HEK293 (cell line): ENCODE measurements at regions not wholly inside any gene's neighbourhood (a gene's known extent, or its start where the extent isn't known, plus 50 kb on each side); places are given as distances from the start of the nearest gene placed in this dataset.

Experiments
- CTCF ChIA-PET: fragments of 350-600 bp; formaldehyde crosslinking; extraction: SDS; loops from one replicate; lab custom pipeline; 2021; ENCODE audit warnings: antibody characterized with exemption; lab: Yijun Ruan, JAX
- POLR2A ChIA-PET: fragments of 300-600 bp; formaldehyde crosslinking; extraction: SDS; loops from one replicate; lab custom pipeline; 2020; ENCODE audit warnings: antibody characterized with exemption, inconsistent platforms; lab: Yijun Ruan, JAX
- H3K27ac ChIP-seq: fragments of 200-500 bp; sonication (Bioruptor generic); 2 replicates; pipeline ENCODE4 v1.5.1; 2014; ENCODE audit warnings: low read depth, low read length, control low read depth, inconsistent platforms; ENCODE audit errors: extremely low read depth
- H3K36me3 ChIP-seq, 2 experiments: fragments of 200-500 bp in 1 of 2; sonication (Bioruptor generic) in 1 of 2; 1 replicate in 1 of 2; 2 replicates in 1 of 2; pipeline ENCODE4 v1.5.1; 2014 to 2017; ENCODE audit warnings: inconsistent platforms in 2 of 2, low read length in 2 of 2; ENCODE audit not compliant: control insufficient read depth in 2 of 2, insufficient read depth in 1 of 2
- H3K4me1 ChIP-seq: fragments of 200-500 bp; sonication (Bioruptor generic); 2 replicates; pipeline ENCODE4 v1.5.1; 2014; ENCODE audit warnings: mild to moderate bottlenecking, low read length, inconsistent platforms; ENCODE audit not compliant: control insufficient read depth, insufficient read depth
- H3K4me3 ChIP-seq: 2 replicates; pipeline ENCODE4 v1.5.1; 2011; ENCODE audit warnings: low read depth, mild to moderate bottlenecking, control low read depth, low read length, moderate library complexity
- H3K9me3 ChIP-seq: fragments of 200-500 bp; sonication (Bioruptor generic); 2 replicates; pipeline ENCODE4 v1.5.1; 2014; ENCODE audit warnings: low read depth, low read length, inconsistent platforms; ENCODE audit not compliant: control insufficient read depth, insufficient read depth
- GFI1B ChIP-seq: fragments of 450-650 bp; formaldehyde crosslinking; IDR thresholded peaks from 2 replicates; pipeline ENCODE4 v1.5.1; 2016; ENCODE audit warnings: missing biosample characterization, missing genetic modification characterization
- KLF16 ChIP-seq: fragments of 450-650 bp; formaldehyde crosslinking; IDR thresholded peaks from 2 replicates; pipeline ENCODE4 v1.5.1; 2017; ENCODE audit warnings: missing biosample characterization, missing genetic modification characterization
- SALL2 ChIP-seq: fragments of 450-650 bp; formaldehyde crosslinking; IDR thresholded peaks from 2 replicates; pipeline ENCODE4 v1.5.0; 2017; ENCODE audit warnings: missing biosample characterization, mild to moderate bottlenecking, missing genetic modification characterization, borderline replicate concordance
- YY2 ChIP-seq: fragments of 450-650 bp; formaldehyde crosslinking; IDR thresholded peaks from 2 replicates; pipeline ENCODE4 v1.5.1; 2016; ENCODE audit warnings: missing biosample characterization, missing genetic modification characterization
- ZBTB1 ChIP-seq: fragments of 450-650 bp; formaldehyde crosslinking; IDR thresholded peaks from 2 replicates; pipeline ENCODE4 v1.5.1; 2016; ENCODE audit warnings: missing biosample characterization, missing genetic modification characterization
- ZBTB17 ChIP-seq: fragments of 450-650 bp; formaldehyde crosslinking; IDR thresholded peaks from 2 replicates; pipeline ENCODE4 v1.5.1; 2016; ENCODE audit warnings: missing biosample characterization, missing genetic modification characterization
- ZFP41 ChIP-seq: fragments of 450-650 bp; formaldehyde crosslinking; IDR thresholded peaks from 2 replicates; pipeline ENCODE4 v1.5.1; 2016; ENCODE audit warnings: missing biosample characterization, missing genetic modification characterization, borderline replicate concordance
- ZFP69B ChIP-seq: fragments of 450-650 bp; formaldehyde crosslinking; IDR thresholded peaks from 2 replicates; pipeline ENCODE4 v1.5.1; 2016; ENCODE audit warnings: missing biosample characterization, missing genetic modification characterization
- ZNF26 ChIP-seq: fragments of 450-650 bp; formaldehyde crosslinking; IDR thresholded peaks from 2 replicates; pipeline ENCODE4 v1.5.1; 2016; ENCODE audit warnings: missing biosample characterization, missing genetic modification characterization
- ZNF335 ChIP-seq: fragments of 450-650 bp; formaldehyde crosslinking; conservative IDR thresholded peaks from 2 replicates; pipeline ENCODE4 v1.5.1; 2016; ENCODE audit warnings: missing biosample characterization, missing genetic modification characterization
- ZNF391 ChIP-seq: fragments of 450-650 bp; formaldehyde crosslinking; IDR thresholded peaks from 2 replicates; pipeline ENCODE4 v1.5.1; 2016; ENCODE audit warnings: low read depth, missing biosample characterization, missing genetic modification characterization, borderline replicate concordance
- ZNF473 ChIP-seq: fragments of 450-650 bp; formaldehyde crosslinking; IDR thresholded peaks from 2 replicates; pipeline ENCODE4 v1.5.1; 2017; ENCODE audit warnings: missing biosample characterization, missing genetic modification characterization
- ZNF544 ChIP-seq: fragments of 450-650 bp; formaldehyde crosslinking; IDR thresholded peaks from 2 replicates; pipeline ENCODE4 v1.5.0; 2017; ENCODE audit warnings: missing biosample characterization, missing genetic modification characterization
- ZNF571 ChIP-seq: fragments of 450-650 bp; formaldehyde crosslinking; IDR thresholded peaks from 2 replicates; pipeline ENCODE4 v1.5.0; 2017; ENCODE audit warnings: missing biosample characterization, missing genetic modification characterization
- ZNF626 ChIP-seq: fragments of 450-650 bp; sonication (Bioruptor Pico); formaldehyde crosslinking; IDR thresholded peaks from 2 replicates; pipeline ENCODE4 v1.5.1; 2018; ENCODE audit warnings: missing biosample characterization, missing genetic modification characterization, inconsistent platforms
- ZNF677 ChIP-seq: fragments of 450-650 bp; IDR thresholded peaks from 2 replicates; pipeline ENCODE4 v1.5.0; 2018; ENCODE audit warnings: missing biosample characterization, mild to moderate bottlenecking, missing genetic modification characterization, moderate library complexity
- ZNF785 ChIP-seq: fragments of 450-650 bp; formaldehyde crosslinking; IDR thresholded peaks from 2 replicates; pipeline ENCODE4 v1.5.1; 2016; ENCODE audit warnings: missing biosample characterization, missing genetic modification characterization
- TF ChIP-seq, protein P1 (sequence below): fragments of 450-650 bp; formaldehyde crosslinking; IDR thresholded peaks from 2 replicates; pipeline ENCODE4; 2016; ENCODE audit warnings: missing biosample characterization, missing genetic modification characterization
- TF ChIP-seq, protein P2 (sequence below): fragments of 450-650 bp; formaldehyde crosslinking; optimal IDR thresholded peaks from 2 replicates; pipeline ENCODE3; 2016; ENCODE audit warnings: missing biosample characterization, mild to moderate bottlenecking, missing genetic modification characterization
- TF ChIP-seq, protein P3 (sequence below): fragments of 450-650 bp; formaldehyde crosslinking; IDR thresholded peaks from 2 replicates; pipeline ENCODE4 v1.5.1; 2016; ENCODE audit warnings: missing biosample characterization, missing genetic modification characterization
- TF ChIP-seq, protein P4 (sequence below): sonication (generic); formaldehyde crosslinking; IDR thresholded peaks from 2 replicates; pipeline ENCODE4 v1.8.1; 2022; ENCODE audit warnings: mild to moderate bottlenecking, moderate library complexity, missing genetic modification reagents

- TF ChIP-seq ZNF571 (tag by site-specific recombination) (no peak), ZNF26 (tag by site-specific recombination) (no peak), ZNF785 (tag by site-specific recombination) (no peak), ZFP41 (tag by site-specific recombination) (no peak)
- TF ChIP-seq, protein P1, sequence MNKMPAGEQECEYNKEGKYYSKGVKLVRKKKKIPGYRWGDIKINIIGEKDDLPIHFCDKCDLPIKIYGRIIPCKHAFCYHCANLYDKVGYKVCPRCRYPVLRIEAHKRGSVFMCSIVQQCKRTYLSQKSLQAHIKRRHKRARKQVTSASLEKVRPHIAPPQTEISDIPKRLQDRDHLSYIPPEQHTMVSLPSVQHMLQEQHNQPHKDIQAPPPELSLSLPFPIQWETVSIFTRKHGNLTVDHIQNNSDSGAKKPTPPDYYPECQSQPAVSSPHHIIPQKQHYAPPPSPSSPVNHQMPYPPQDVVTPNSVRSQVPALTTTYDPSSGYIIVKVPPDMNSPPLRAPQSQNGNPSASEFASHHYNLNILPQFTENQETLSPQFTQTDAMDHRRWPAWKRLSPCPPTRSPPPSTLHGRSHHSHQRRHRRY (tag by site-specific recombination), result no peak
- H3K4me3 ChIP-seq, result no peak overlapping the region
- H3K4me1 ChIP-seq, result no peaks in the 10 kb centered on the region
- ChIA-PET CTCF (no interaction called here), POLR2A (no interaction called here)
- H3K36me3 ChIP-seq, result no peaks in the 10 kb centered on the region
- H3K9me3 ChIP-seq, result no peaks in the 10 kb centered on the region
- no peak overlapping the region for H3K27ac ChIP-seq
Measured at GRCh38 chr15:20341901-20342600, 199.5 kb downstream of the GOLGA6L6 start.

DNA sequence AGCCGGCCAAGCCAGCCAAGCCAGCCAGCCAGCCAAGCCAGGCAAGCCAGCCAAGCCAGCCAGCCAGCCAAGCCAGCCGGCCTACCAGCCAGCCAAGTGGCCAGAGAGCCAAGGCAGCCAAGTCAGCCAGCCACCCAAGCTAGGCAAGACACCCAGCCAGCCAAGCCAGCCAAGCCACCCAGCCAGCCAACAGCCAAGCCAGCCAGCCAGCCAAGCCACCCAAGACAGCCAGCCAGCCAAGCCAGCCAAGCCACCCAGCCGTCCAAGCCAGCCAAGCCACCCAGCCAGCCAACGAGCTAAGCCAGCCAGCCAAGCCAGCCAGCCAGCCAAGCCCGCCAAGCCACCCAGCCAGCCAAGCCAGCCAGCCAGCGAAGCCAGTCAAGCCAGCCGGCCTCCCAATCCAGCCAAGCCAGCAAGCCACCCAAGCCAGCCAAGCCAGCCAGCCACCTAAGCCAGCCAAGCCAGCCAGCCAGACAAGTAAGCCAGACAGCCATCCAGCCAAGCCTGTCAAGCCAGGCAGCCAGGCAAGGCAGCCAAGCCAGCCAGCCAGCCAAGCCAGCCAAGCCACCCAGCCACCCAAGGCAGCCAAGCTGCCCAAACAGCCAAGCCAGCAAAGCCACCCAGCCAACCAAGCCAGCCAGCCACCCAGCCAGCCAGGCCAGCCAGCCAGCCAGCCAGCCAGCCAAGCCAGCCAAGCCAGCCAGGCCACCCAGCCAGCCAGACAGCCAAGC lies 200.5 kb downstream of the GOLGA6L6 start:
- POLR2A ChIA-PET, result no interaction called here
- no peaks in the 10 kb centered on the region for H3K9me3 ChIP-seq

GRCh38 chr15:20340331-20340811 lies 201.2 kb downstream of the GOLGA6L6 start:
- no peaks in the 10 kb centered on the region for H3K9me3 ChIP-seq

More for the DNA sequence above, 200.5 kb downstream of the GOLGA6L6 start:
- Histone ChIP-seq H3K27ac (no peak overlapping the region), H3K36me3 (no peaks in the 10 kb centered on the region), H3K4me3 (no peak overlapping the region), H3K4me1 (no peaks in the 10 kb centered on the region)
- CTCF ChIA-PET, result no interaction called here
- peak; percentile 50; the same call in 1 of the 2 replicates for TF ChIP-seq ZNF473 (tag by site-specific recombination)
- TF ChIP-seq ZNF677 (tag by site-specific recombination), result no peak
- TF ChIP-seq YY2, result no peak
- TF ChIP-seq, protein P2, sequence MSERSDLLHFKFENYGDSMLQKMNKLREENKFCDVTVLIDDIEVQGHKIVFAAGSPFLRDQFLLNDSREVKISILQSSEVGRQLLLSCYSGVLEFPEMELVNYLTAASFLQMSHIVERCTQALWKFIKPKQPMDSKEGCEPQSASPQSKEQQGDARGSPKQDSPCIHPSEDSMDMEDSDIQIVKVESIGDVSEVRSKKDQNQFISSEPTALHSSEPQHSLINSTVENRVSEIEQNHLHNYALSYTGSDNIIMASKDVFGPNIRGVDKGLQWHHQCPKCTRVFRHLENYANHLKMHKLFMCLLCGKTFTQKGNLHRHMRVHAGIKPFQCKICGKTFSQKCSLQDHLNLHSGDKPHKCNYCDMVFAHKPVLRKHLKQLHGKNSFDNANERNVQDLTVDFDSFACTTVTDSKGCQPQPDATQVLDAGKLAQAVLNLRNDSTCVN, result no peak
- TF ChIP-seq ZNF544 (tag by site-specific recombination), result no peak
- TF ChIP-seq KLF16, result no peak
- TF ChIP-seq ZBTB17 (tag by site-specific recombination), result no peak
- TF ChIP-seq, protein P3, sequence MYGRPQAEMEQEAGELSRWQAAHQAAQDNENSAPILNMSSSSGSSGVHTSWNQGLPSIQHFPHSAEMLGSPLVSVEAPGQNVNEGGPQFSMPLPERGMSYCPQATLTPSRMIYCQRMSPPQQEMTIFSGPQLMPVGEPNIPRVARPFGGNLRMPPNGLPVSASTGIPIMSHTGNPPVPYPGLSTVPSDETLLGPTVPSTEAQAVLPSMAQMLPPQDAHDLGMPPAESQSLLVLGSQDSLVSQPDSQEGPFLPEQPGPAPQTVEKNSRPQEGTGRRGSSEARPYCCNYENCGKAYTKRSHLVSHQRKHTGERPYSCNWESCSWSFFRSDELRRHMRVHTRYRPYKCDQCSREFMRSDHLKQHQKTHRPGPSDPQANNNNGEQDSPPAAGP (tag by site-specific recombination), result no peak
- TF ChIP-seq SALL2, result 0 out of 2 replicates have a peak, but pooled peaks have one; percentile 16
- TF ChIP-seq ZFP69B (tag by site-specific recombination), result no peak
- TF ChIP-seq ZBTB1, result no peak
- TF ChIP-seq, protein P4, sequence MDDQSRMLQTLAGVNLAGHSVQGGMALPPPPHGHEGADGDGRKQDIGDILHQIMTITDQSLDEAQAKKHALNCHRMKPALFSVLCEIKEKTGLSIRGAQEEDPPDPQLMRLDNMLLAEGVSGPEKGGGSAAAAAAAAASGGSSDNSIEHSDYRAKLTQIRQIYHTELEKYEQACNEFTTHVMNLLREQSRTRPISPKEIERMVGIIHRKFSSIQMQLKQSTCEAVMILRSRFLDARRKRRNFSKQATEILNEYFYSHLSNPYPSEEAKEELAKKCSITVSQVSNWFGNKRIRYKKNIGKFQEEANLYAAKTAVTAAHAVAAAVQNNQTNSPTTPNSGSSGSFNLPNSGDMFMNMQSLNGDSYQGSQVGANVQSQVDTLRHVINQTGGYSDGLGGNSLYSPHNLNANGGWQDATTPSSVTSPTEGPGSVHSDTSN (CRISPR knock-in tag), result 0 out of 2 replicates have a peak, but pooled peaks have one; percentile 18
- TF ChIP-seq GFI1B (tag by site-specific recombination), result no peak

More at GRCh38 chr15:20340331-20340811, 201.2 kb downstream of the GOLGA6L6 start:
- POLR2A ChIA-PET, result no interaction called here
- Histone ChIP-seq H3K27ac (no peak overlapping the region), H3K4me3 (no peak overlapping the region), H3K36me3 (no peaks in the 10 kb centered on the region), H3K4me1 (no peaks in the 10 kb centered on the region)
- TF ChIP-seq, protein P4 (CRISPR knock-in tag), result 0 out of 2 replicates have a peak, but pooled peaks have one; percentile 37
- TF ChIP-seq ZNF335 (tag by site-specific recombination) (no peak), ZNF391 (tag by site-specific recombination) (no peak), ZNF626 (tag by site-specific recombination) (no peak)
- CTCF ChIA-PET, result no interaction called here
